RWPE2 (cell line): ENCODE measurements at regions not wholly inside any gene's neighbourhood (a gene's known extent, or its start where the extent isn't known, plus 50 kb on each side); places are given as distances from the start of the nearest gene placed in this dataset.

ENCODE experiments used
- ATAC-seq: fragments of 200-7000 bp; cut with Tn5 transposase; 3 replicates; pipeline ENCODE4 v1.9.1; 2021; ENCODE audit warnings: low read depth
- DNase-seq: peaks from one replicate; pipeline ENCODE4 v3.0.0-alpha.2; 2020; ENCODE audit warnings: low spot score
- H3K27ac ChIP-seq: fragments of 450-650 bp; 2 replicates; pipeline ENCODE4 v1.5.1; 2017; ENCODE audit warnings: mild to moderate bottlenecking; ENCODE audit not compliant: poor library complexity, severe bottlenecking
- H3K27me3 ChIP-seq: fragments of 250-450 bp; sonication (Bioruptor Pico); 2 replicates; pipeline ENCODE4 v1.5.1; 2021; ENCODE audit warnings: mild to moderate bottlenecking, moderate library complexity; ENCODE audit not compliant: insufficient read depth, poor library complexity, severe bottlenecking
- H3K36me3 ChIP-seq: fragments of 250-450 bp; sonication (Bioruptor Pico); 2 replicates; pipeline ENCODE4 v1.5.1; 2020; ENCODE audit warnings: low read depth, mild to moderate bottlenecking, moderate library complexity
- H3K4me1 ChIP-seq: fragments of 250-450 bp; sonication (Bioruptor Pico); 2 replicates; pipeline ENCODE4 v1.5.1; 2021; ENCODE audit warnings: mild to moderate bottlenecking, moderate library complexity; ENCODE audit not compliant: insufficient read depth, poor library complexity, severe bottlenecking
- H3K4me3 ChIP-seq: fragments of 250-450 bp; sonication (Bioruptor Pico); 2 replicates; pipeline ENCODE4 v1.5.1; 2021; ENCODE audit warnings: mild to moderate bottlenecking, moderate library complexity; ENCODE audit not compliant: severe bottlenecking
- H3K9me3 ChIP-seq: fragments of 250-450 bp; sonication (Bioruptor Pico); 2 replicates; pipeline ENCODE4 v1.5.1; 2021; ENCODE audit warnings: mild to moderate bottlenecking, moderate library complexity; ENCODE audit not compliant: severe bottlenecking
- TF ChIP-seq, protein P1 (sequence below): fragments of 450-650 bp; IDR thresholded peaks from one replicate; pipeline ENCODE4 v1.5.1; 2017; ENCODE audit warnings: mild to moderate bottlenecking, moderate library complexity; ENCODE audit not compliant: poor library complexity, severe bottlenecking

DNA sequence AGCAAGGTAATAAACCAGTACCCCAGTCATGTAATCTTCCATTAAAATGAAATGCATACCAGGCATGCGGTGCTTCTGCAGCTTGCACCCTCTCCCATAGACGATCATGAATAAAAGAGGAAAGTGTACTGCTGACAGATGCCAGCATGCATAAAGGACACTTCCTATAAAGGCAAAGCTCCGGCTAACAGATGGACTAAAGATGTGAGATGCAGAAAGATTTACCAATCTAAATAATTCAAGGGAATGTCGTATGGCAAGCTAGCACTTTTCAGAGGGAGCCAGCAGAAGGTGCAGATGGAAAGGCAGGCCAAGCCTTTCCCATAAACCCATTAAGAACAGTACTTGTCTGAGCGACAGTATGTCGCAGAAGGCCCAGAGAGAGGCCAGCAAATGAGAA is 542.0 kb downstream of the NUF2 start:
- no peaks in the 10 kb centered on the region for H3K9me3 ChIP-seq
- no peaks in the 10 kb centered on the region for H3K36me3 ChIP-seq
- ATAC-seq (no peak), DNase-seq (no peak)
- no peaks in the 10 kb centered on the region for H3K4me1 ChIP-seq
- H3K4me3 ChIP-seq: no peak overlapping the region
- no peak overlapping the region for H3K27ac ChIP-seq
- H3K27me3 ChIP-seq: no peaks in the 10 kb centered on the region
- TF ChIP-seq, protein P1, sequence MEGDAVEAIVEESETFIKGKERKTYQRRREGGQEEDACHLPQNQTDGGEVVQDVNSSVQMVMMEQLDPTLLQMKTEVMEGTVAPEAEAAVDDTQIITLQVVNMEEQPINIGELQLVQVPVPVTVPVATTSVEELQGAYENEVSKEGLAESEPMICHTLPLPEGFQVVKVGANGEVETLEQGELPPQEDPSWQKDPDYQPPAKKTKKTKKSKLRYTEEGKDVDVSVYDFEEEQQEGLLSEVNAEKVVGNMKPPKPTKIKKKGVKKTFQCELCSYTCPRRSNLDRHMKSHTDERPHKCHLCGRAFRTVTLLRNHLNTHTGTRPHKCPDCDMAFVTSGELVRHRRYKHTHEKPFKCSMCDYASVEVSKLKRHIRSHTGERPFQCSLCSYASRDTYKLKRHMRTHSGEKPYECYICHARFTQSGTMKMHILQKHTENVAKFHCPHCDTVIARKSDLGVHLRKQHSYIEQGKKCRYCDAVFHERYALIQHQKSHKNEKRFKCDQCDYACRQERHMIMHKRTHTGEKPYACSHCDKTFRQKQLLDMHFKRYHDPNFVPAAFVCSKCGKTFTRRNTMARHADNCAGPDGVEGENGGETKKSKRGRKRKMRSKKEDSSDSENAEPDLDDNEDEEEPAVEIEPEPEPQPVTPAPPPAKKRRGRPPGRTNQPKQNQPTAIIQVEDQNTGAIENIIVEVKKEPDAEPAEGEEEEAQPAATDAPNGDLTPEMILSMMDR: no peak

GRCh38 chr1:163864207-163864606 is 542.5 kb downstream of the NUF2 start:
- no peak overlapping the region for H3K27ac ChIP-seq
- no peaks in the 10 kb centered on the region for H3K27me3 ChIP-seq
- no peaks in the 10 kb centered on the region for H3K4me1 ChIP-seq
- DNase-seq (no peak), ATAC-seq (no peak)
- H3K4me3 ChIP-seq: no peak overlapping the region
- H3K9me3 ChIP-seq: no peaks in the 10 kb centered on the region
- H3K36me3 ChIP-seq: no peaks in the 10 kb centered on the region
- TF ChIP-seq, protein P1: no peak

GRCh38 chr1:163866564-163866963 is 544.8 kb downstream of the NUF2 start:
- H3K9me3 ChIP-seq: no peaks in the 10 kb centered on the region
- DNase-seq (no peak), ATAC-seq (no peak)
- TF ChIP-seq, protein P1: no peak
- no peaks in the 10 kb centered on the region for H3K27me3 ChIP-seq
- no peaks in the 10 kb centered on the region for H3K36me3 ChIP-seq
- no peaks in the 10 kb centered on the region for H3K4me1 ChIP-seq
- no peak overlapping the region for H3K27ac ChIP-seq
- no peak overlapping the region for H3K4me3 ChIP-seq

- Histone ChIP-seq H3K27ac (no peak overlapping the region), H3K36me3 (no peaks in the 10 kb centered on the region), H3K4me3 (no peak overlapping the region), H3K9me3 (no peaks in the 10 kb centered on the region), H3K27me3 (no peaks in the 10 kb centered on the region), H3K4me1 (peaks cover under 1% of the 10 kb centered on the region)
- ATAC-seq (no peak), DNase-seq (no peak)
- TF ChIP-seq, protein P1: no peak
Observed at GRCh38 chr1:163870666-163871065, 548.9 kb downstream of the NUF2 start.

DNA sequence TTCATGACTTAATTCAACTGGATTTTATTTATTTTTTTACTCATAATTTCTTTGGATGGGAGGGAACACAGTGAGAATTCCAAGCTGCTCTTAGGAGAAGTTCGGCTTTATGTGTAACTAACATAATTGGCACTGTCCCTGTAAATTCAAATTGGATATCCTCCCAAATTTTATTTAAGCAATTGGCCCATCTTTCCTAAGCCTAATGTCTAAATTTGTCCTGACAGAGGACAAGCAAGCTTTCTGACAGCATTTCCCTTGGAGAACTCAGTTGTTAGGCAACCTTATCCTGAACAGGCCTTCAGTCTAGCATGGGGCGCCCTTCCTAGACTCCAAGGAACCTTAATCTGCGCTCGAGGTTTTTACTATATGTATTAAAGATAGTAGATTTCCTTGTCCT is 550.3 kb downstream of the NUF2 start:
- DNase-seq (no peak), ATAC-seq (no peak)
- H3K9me3 ChIP-seq: no peaks in the 10 kb centered on the region
- no peaks in the 10 kb centered on the region for H3K36me3 ChIP-seq
- no peak overlapping the region for H3K4me3 ChIP-seq
- peaks cover 5% of the 10 kb centered on the region for H3K4me1 ChIP-seq
- no peaks in the 10 kb centered on the region for H3K27me3 ChIP-seq
- TF ChIP-seq, protein P1: no peak
- H3K27ac ChIP-seq: no peak overlapping the region
